ENCODE measurements at regions not wholly inside any gene's neighbourhood (a gene's known extent, or its start where the extent isn't known, plus 50 kb on each side); places are given as distances from the start of the nearest gene placed in this dataset.

GRCh38 chr13:60759499-60759898 lies 362.5 kb downstream of the TDRD3 start:
- H3K4me3 ChIP-seq = no peak overlapping the region
- no peaks in the 10 kb centered on the region for H3K4me1 ChIP-seq
- intact Hi-C loops (cut with DNase I; ENCODE audit: low total_unique reads) = no loop called here
- TF ChIP-seq POLR2A (IDR thresholded peaks at IDR 0.05) = no peak
- TF ChIP-seq, protein P1, sequence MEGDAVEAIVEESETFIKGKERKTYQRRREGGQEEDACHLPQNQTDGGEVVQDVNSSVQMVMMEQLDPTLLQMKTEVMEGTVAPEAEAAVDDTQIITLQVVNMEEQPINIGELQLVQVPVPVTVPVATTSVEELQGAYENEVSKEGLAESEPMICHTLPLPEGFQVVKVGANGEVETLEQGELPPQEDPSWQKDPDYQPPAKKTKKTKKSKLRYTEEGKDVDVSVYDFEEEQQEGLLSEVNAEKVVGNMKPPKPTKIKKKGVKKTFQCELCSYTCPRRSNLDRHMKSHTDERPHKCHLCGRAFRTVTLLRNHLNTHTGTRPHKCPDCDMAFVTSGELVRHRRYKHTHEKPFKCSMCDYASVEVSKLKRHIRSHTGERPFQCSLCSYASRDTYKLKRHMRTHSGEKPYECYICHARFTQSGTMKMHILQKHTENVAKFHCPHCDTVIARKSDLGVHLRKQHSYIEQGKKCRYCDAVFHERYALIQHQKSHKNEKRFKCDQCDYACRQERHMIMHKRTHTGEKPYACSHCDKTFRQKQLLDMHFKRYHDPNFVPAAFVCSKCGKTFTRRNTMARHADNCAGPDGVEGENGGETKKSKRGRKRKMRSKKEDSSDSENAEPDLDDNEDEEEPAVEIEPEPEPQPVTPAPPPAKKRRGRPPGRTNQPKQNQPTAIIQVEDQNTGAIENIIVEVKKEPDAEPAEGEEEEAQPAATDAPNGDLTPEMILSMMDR (IDR thresholded peaks at IDR 0.05) = no peak
- H3K36me3 ChIP-seq (ENCODE audit: low read depth, missing control alignments) = no peaks in the 10 kb centered on the region
- no peak overlapping the region for H3K27ac ChIP-seq
- no peak for DNase-seq
- H3K27me3 ChIP-seq = no peaks in the 10 kb centered on the region
- H3K9me3 ChIP-seq = no peaks in the 10 kb centered on the region
- WGBS, 2 donors = 25 to 33% methylated on average over 9 of the region's 9 CpGs

GRCh38 chr13:60758637-60759036 lies 361.6 kb downstream of the TDRD3 start:
- Histone ChIP-seq H3K27me3 (no peaks in the 10 kb centered on the region), H3K4me1 (no peaks in the 10 kb centered on the region), H3K36me3 (ENCODE audit: low read depth, missing control alignments) (no peaks in the 10 kb centered on the region), H3K9me3 (no peaks in the 10 kb centered on the region), H3K27ac (no peak overlapping the region), H3K4me3 (no peak overlapping the region)
- DNase-seq = no peak
- WGBS, 2 donors = 76 to 90% methylated on average over 1 of the region's 1 CpG
- intact Hi-C loops (cut with DNase I; ENCODE audit: low total_unique reads) = no loop called here
- TF ChIP-seq, protein P1 (IDR thresholded peaks at IDR 0.05) = no peak
- TF ChIP-seq POLR2A (IDR thresholded peaks at IDR 0.05) = no peak

- Histone ChIP-seq H3K27me3 (no peaks in the 10 kb centered on the region), H3K4me1 (no peaks in the 10 kb centered on the region), H3K36me3 (ENCODE audit: low read depth, missing control alignments) (no peaks in the 10 kb centered on the region), H3K27ac (no peak overlapping the region), H3K9me3 (no peaks in the 10 kb centered on the region), H3K4me3 (no peak overlapping the region)
- intact Hi-C loops (cut with DNase I; ENCODE audit: low total_unique reads) = no loop called here
- TF ChIP-seq POLR2A (IDR thresholded peaks at IDR 0.05) = no peak
- TF ChIP-seq, protein P1 (IDR thresholded peaks at IDR 0.05) = no peak
- no peak for DNase-seq
- 68 to 74% methylated on average over 7 of the region's 7 CpGs for WGBS, 2 donors
Observed at GRCh38 chr13:60757501-60758215, 360.6 kb downstream of the TDRD3 start.

- peak; percentile 14 for DNase-seq
- 60 to 68% methylated on average over 5 of the region's 5 CpGs for WGBS, 2 donors
- intact Hi-C loops (cut with DNase I; ENCODE audit: low total_unique reads) = no loop called here
Observed at GRCh38 chr13:60756306-60756705, 359.3 kb downstream of the TDRD3 start.

More at GRCh38 chr13:60756306-60756705, 359.3 kb downstream of the TDRD3 start:
- TF ChIP-seq, protein P1 (IDR thresholded peaks at IDR 0.05) = no peak
- no peak for TF ChIP-seq POLR2A (IDR thresholded peaks at IDR 0.05)
- Histone ChIP-seq H3K4me3 (no peak overlapping the region), H3K4me1 (no peaks in the 10 kb centered on the region), H3K27me3 (no peaks in the 10 kb centered on the region), H3K27ac (no peak overlapping the region), H3K9me3 (no peaks in the 10 kb centered on the region), H3K36me3 (ENCODE audit: low read depth, missing control alignments) (no peaks in the 10 kb centered on the region)
